ENCODE measurements at regions not wholly inside any gene's neighbourhood (a gene's known extent, or its start where the extent isn't known, plus 50 kb on each side); places are given as distances from the start of the nearest gene placed in this dataset.

- H3K9me3 ChIP-seq (ENCODE audit: low read depth), result no peaks in the 10 kb centered on the region
- DNase-seq (ENCODE audit: low read depth in 1 of 2, low spot score in 1 of 2), result no peak
- no peaks in the 10 kb centered on the region for H3K27me3 ChIP-seq
- H3K36me3 ChIP-seq, result no peaks in the 10 kb centered on the region
- TF ChIP-seq, protein P1, sequence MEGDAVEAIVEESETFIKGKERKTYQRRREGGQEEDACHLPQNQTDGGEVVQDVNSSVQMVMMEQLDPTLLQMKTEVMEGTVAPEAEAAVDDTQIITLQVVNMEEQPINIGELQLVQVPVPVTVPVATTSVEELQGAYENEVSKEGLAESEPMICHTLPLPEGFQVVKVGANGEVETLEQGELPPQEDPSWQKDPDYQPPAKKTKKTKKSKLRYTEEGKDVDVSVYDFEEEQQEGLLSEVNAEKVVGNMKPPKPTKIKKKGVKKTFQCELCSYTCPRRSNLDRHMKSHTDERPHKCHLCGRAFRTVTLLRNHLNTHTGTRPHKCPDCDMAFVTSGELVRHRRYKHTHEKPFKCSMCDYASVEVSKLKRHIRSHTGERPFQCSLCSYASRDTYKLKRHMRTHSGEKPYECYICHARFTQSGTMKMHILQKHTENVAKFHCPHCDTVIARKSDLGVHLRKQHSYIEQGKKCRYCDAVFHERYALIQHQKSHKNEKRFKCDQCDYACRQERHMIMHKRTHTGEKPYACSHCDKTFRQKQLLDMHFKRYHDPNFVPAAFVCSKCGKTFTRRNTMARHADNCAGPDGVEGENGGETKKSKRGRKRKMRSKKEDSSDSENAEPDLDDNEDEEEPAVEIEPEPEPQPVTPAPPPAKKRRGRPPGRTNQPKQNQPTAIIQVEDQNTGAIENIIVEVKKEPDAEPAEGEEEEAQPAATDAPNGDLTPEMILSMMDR (IDR thresholded peaks at IDR 0.05; ENCODE audit: low read depth, low read length), result no peak
- H3K4me3 ChIP-seq, result no peak overlapping the region
- no peaks in the 10 kb centered on the region for H3K4me1 ChIP-seq (ENCODE audit: low read depth)
- H3K27ac ChIP-seq, result no peak overlapping the region
These were observed 824.5 kb downstream of the TBC1D22A start for GRCh38 chr22:47586946-47587345.

GRCh38 chr22:47586038-47586437 lies 823.6 kb downstream of the TBC1D22A start:
- H3K4me1 ChIP-seq (ENCODE audit: low read depth), result no peaks in the 10 kb centered on the region

GRCh38 chr22:47583959-47584562 lies 821.6 kb downstream of the TBC1D22A start:
- no peak for DNase-seq (ENCODE audit: low read depth in 1 of 2, low spot score in 1 of 2)
- no peaks in the 10 kb centered on the region for H3K27me3 ChIP-seq
- no peaks in the 10 kb centered on the region for H3K36me3 ChIP-seq
- H3K9me3 ChIP-seq (ENCODE audit: low read depth), result no peaks in the 10 kb centered on the region
- no peaks in the 10 kb centered on the region for H3K4me1 ChIP-seq (ENCODE audit: low read depth)
- H3K4me3 ChIP-seq, result no peak overlapping the region
- H3K27ac ChIP-seq, result no peak overlapping the region
- TF ChIP-seq, protein P1 (IDR thresholded peaks at IDR 0.05; ENCODE audit: low read depth, low read length), result no peak

More at GRCh38 chr22:47586038-47586437, 823.6 kb downstream of the TBC1D22A start:
- no peak for DNase-seq (ENCODE audit: low read depth in 1 of 2, low spot score in 1 of 2)
- Histone ChIP-seq H3K27me3 (no peaks in the 10 kb centered on the region), H3K36me3 (no peaks in the 10 kb centered on the region), H3K4me3 (no peak overlapping the region), H3K27ac (no peak overlapping the region), H3K9me3 (ENCODE audit: low read depth) (no peaks in the 10 kb centered on the region)
- TF ChIP-seq, protein P1 (IDR thresholded peaks at IDR 0.05; ENCODE audit: low read depth, low read length), result no peak

DNA sequence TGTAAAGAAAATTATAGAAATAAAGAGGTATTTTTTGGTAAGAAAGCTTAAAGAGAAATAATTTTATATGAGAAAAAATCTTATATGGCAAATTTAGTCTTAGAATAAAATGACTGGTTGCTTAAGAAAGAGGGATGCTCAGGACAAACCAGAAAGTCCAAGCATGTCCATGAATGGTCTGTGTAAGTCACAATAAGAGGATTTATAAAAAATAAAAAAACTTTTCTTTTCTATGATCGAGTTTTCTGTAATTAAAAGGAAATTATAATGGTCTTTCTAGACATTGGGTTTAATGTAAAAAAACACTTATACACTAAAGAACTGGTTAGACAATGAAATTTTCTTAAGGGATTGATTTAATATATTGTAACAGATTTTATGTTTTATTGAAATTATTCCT lies 819.6 kb downstream of the TBC1D22A start:
- no peak overlapping the region for H3K27ac ChIP-seq
- DNase-seq (ENCODE audit: low read depth in 1 of 2, low spot score in 1 of 2), result no peak
- no peaks in the 10 kb centered on the region for H3K27me3 ChIP-seq
- TF ChIP-seq, protein P1 (IDR thresholded peaks at IDR 0.05; ENCODE audit: low read depth, low read length), result no peak
- H3K4me1 ChIP-seq (ENCODE audit: low read depth), result no peaks in the 10 kb centered on the region
- no peaks in the 10 kb centered on the region for H3K36me3 ChIP-seq
- no peak overlapping the region for H3K4me3 ChIP-seq
- H3K9me3 ChIP-seq (ENCODE audit: low read depth), result no peaks in the 10 kb centered on the region

DNA sequence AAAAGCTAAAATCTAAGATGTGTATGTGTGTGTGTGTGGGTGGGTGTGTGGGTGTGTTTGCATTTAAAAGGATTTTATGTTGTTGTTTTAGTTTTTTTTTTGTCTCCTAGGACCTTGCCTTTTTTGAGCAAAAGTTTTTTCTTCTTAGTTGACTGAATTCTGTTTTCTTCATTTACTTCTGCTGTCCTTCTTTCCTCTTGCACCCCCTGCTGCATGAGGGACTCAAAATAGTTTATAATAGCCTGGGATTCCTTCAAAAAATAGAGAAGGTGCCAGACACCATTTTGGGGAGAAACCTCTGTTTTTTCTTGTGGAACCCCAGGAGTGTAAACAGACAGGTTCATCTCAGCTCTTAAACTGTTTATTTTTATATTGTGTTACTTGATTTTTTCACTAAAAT lies 817.7 kb downstream of the TBC1D22A start:
- TF ChIP-seq, protein P1 (IDR thresholded peaks at IDR 0.05; ENCODE audit: low read depth, low read length), result no peak
- no peaks in the 10 kb centered on the region for H3K27me3 ChIP-seq
- H3K9me3 ChIP-seq (ENCODE audit: low read depth), result no peaks in the 10 kb centered on the region
- H3K4me1 ChIP-seq (ENCODE audit: low read depth), result no peaks in the 10 kb centered on the region
- H3K4me3 ChIP-seq, result no peak overlapping the region
- no peaks in the 10 kb centered on the region for H3K36me3 ChIP-seq
- H3K27ac ChIP-seq, result no peak overlapping the region
- DNase-seq (ENCODE audit: low read depth in 1 of 2, low spot score in 1 of 2), result no peak
